HepG2 (cell line): ENCODE measurements at regions not wholly inside any gene's neighbourhood (a gene's known extent, or its start where the extent isn't known, plus 50 kb on each side); places are given as distances from the start of the nearest gene placed in this dataset.

Experiments
- DMAP1 ChIP-seq: IDR thresholded peaks from 2 replicates; pipeline ENCODE4 v1.6.1; 2016
- HNF4A ChIP-seq: sonication (generic); formaldehyde crosslinking; IDR thresholded peaks from 2 replicates; pipeline ENCODE4 v1.4.0; 2020; ENCODE audit warnings: missing genetic modification reagents
- ZBTB7A ChIP-seq: sonication (generic); formaldehyde crosslinking; IDR thresholded peaks from 2 replicates; pipeline ENCODE4 v1.8.0; 2022; ENCODE audit warnings: mild to moderate bottlenecking, missing genetic modification reagents
- TF ChIP-seq, protein P1 (sequence below): sonication (generic); formaldehyde crosslinking; IDR thresholded peaks from 2 replicates; pipeline ENCODE4 v1.5.0; 2020; ENCODE audit warnings: mild to moderate bottlenecking, missing genetic modification reagents, moderate library complexity

- TF ChIP-seq HNF4A (CRISPR knock-in tag) (no peak), DMAP1 (CRISPR knock-in tag) (no peak), ZBTB7A (CRISPR knock-in tag) (no peak)
- TF ChIP-seq, protein P1, sequence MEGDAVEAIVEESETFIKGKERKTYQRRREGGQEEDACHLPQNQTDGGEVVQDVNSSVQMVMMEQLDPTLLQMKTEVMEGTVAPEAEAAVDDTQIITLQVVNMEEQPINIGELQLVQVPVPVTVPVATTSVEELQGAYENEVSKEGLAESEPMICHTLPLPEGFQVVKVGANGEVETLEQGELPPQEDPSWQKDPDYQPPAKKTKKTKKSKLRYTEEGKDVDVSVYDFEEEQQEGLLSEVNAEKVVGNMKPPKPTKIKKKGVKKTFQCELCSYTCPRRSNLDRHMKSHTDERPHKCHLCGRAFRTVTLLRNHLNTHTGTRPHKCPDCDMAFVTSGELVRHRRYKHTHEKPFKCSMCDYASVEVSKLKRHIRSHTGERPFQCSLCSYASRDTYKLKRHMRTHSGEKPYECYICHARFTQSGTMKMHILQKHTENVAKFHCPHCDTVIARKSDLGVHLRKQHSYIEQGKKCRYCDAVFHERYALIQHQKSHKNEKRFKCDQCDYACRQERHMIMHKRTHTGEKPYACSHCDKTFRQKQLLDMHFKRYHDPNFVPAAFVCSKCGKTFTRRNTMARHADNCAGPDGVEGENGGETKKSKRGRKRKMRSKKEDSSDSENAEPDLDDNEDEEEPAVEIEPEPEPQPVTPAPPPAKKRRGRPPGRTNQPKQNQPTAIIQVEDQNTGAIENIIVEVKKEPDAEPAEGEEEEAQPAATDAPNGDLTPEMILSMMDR (CRISPR knock-in tag): no peak
These were observed 119.2 kb upstream of the CNTN1 start for GRCh38 chr12:40573024-40573423.
